OCI-LY1 (cell line): ENCODE measurements at regions not wholly inside any gene's neighbourhood (a gene's known extent, or its start where the extent isn't known, plus 50 kb on each side); places are given as distances from the start of the nearest gene placed in this dataset.

ENCODE experiments used
- H2AFZ ChIP-seq: fragments of 200-600 bp; sonication (generic), shearing (Covaris generic); 2 replicates; pipeline ENCODE4 v1.6.0; 2014; ENCODE audit warnings: antibody characterized with exemption, mild to moderate bottlenecking, low read length
- H3F3A ChIP-seq: fragments of 200-600 bp; sonication (generic), shearing (Covaris generic); 2 replicates; pipeline ENCODE4 v1.6.0; 2014; ENCODE audit warnings: mild to moderate bottlenecking, antibody characterized with exemption, low read length, moderate library complexity; ENCODE audit not compliant: insufficient read depth
- H3K27ac ChIP-seq: fragments of 200-600 bp; sonication (generic); 2 replicates; pipeline ENCODE4 v1.5.1; 2014; ENCODE audit warnings: low read length, mixed run types, mild to moderate bottlenecking, low read depth; ENCODE audit not compliant: poor library complexity, severe bottlenecking
- H3K27me3 ChIP-seq: fragments of 200-600 bp; sonication (generic); 2 replicates; pipeline ENCODE4 v1.6.0; 2014; ENCODE audit warnings: antibody characterized with exemption, mild to moderate bottlenecking, low read length, moderate library complexity; ENCODE audit not compliant: insufficient read depth
- H3K36me3 ChIP-seq: fragments of 200-600 bp; sonication (generic); 2 replicates; pipeline ENCODE4 v1.6.1; 2014; ENCODE audit warnings: mild to moderate bottlenecking, antibody characterized with exemption, low read length, moderate library complexity, mixed read lengths; ENCODE audit not compliant: insufficient read depth
- H3K4me1 ChIP-seq: fragments of 200-600 bp; sonication (generic); 2 replicates; pipeline ENCODE4 v1.5.1; 2014; ENCODE audit warnings: mild to moderate bottlenecking, low read length, moderate library complexity; ENCODE audit not compliant: insufficient read depth, severe bottlenecking
- H3K4me2 ChIP-seq: fragments of 200-600 bp; sonication (generic), shearing (Covaris generic); 2 replicates; pipeline ENCODE4 v1.6.1; 2014; ENCODE audit warnings: low read length
- H3K4me3 ChIP-seq: fragments of 200-600 bp; sonication (generic); 2 replicates; pipeline ENCODE4 v1.5.1; 2014; ENCODE audit warnings: low read length, low read depth, mild to moderate bottlenecking, mixed read lengths; ENCODE audit not compliant: poor library complexity, severe bottlenecking
- H3K79me2 ChIP-seq: fragments of 200-600 bp; shearing (Covaris generic); 2 replicates; pipeline ENCODE4 v1.6.1; 2016; ENCODE audit warnings: mixed run types, low read length, mixed read lengths; ENCODE audit not compliant: insufficient read depth
- H3K9ac ChIP-seq: fragments of 200-600 bp; sonication (generic), shearing (Covaris generic); 2 replicates; pipeline ENCODE4 v1.6.1; 2014; ENCODE audit warnings: mild to moderate bottlenecking, low read length, mixed read lengths
- H3K9me2 ChIP-seq: fragments of 200-600 bp; sonication (generic), shearing (Covaris generic); 2 replicates; pipeline ENCODE4 v1.6.1; 2014; ENCODE audit warnings: low read depth, mild to moderate bottlenecking, low read length, mixed read lengths
- H3K9me3 ChIP-seq: fragments of 200-600 bp; shearing (Covaris generic); 2 replicates; pipeline ENCODE4 v1.6.1; 2014; ENCODE audit warnings: low read length, mixed read lengths
- H4K20me1 ChIP-seq: fragments of 200-600 bp; sonication (generic), shearing (Covaris generic); 2 replicates; pipeline ENCODE4 v1.6.0; 2016; ENCODE audit warnings: mild to moderate bottlenecking, low read length; ENCODE audit not compliant: insufficient read depth
- EZH2 ChIP-seq: fragments of 200-600 bp; sonication (generic), shearing (Covaris generic); IDR thresholded peaks from 2 replicates; pipeline ENCODE4 v1.8.0; 2017; ENCODE audit warnings: borderline replicate concordance, mixed run types, mild to moderate bottlenecking, antibody characterized with exemption, low read length, moderate library complexity, mixed read lengths
- TF ChIP-seq, protein P1 (sequence below): fragments of 200-600 bp; sonication (generic), shearing (Covaris generic); IDR thresholded peaks from 2 replicates; pipeline ENCODE4 v1.5.1; 2017; ENCODE audit warnings: mild to moderate bottlenecking, antibody characterized with exemption, low read length, moderate library complexity, mixed read lengths

DNA sequence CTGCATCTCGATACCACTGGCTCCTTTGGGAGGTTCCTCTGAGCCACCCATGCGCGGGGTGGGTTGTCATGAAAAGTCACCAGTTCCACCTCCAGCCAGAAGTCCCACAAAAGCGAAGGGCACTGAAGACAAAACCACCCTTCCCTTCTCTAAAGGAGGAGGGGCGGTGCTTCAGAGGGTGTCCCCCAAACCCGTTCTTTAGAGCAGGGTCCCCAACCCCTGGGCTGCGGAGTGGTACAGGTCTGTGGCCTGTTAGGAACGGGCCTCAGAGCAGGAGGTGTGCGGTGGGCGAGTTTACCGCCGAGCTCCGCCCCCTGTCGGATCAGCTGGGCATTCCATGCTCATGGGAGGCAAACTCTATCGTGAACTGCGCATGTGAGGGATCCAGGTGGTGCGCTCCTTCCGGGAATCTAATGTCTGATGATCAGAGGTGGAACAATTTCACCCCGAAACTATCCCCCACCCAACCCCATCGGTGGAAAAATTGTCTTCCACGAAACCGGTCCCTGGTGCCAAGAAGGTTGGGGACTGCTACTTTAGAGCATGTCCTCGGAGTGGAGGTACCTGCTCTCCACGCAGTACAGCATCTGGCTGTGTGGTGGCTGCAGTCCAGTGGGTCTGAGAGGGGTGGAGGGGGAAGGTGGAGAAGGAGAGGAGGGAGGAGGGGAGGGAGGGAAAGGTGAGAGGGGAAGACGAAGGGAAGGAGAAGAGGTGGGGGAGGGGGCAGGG, 72.9 kb upstream of the SEPTIN5 start:
- Histone ChIP-seq H3K9me3 (0 out of 2 replicates have a peak, but pooled peaks cover under 1% of the 10 kb centered on the region), H3K27me3 (peaks cover 6% of the 10 kb centered on the region; the same call in 1 of the 2 replicates), H3F3A (no peaks in the 10 kb centered on the region), H3K4me1 (no peaks in the 10 kb centered on the region), H3K9ac (no peak overlapping the region), H2AFZ (no peak overlapping the region), H3K79me2 (no peaks in the 10 kb centered on the region), H3K4me2 (no peak overlapping the region), H4K20me1 (no peaks in the 10 kb centered on the region), H3K36me3 (no peaks in the 10 kb centered on the region), H3K4me3 (no peak overlapping the region), H3K9me2 (no peaks in the 10 kb centered on the region), H3K27ac (no peak overlapping the region)
- TF ChIP-seq, protein P1, sequence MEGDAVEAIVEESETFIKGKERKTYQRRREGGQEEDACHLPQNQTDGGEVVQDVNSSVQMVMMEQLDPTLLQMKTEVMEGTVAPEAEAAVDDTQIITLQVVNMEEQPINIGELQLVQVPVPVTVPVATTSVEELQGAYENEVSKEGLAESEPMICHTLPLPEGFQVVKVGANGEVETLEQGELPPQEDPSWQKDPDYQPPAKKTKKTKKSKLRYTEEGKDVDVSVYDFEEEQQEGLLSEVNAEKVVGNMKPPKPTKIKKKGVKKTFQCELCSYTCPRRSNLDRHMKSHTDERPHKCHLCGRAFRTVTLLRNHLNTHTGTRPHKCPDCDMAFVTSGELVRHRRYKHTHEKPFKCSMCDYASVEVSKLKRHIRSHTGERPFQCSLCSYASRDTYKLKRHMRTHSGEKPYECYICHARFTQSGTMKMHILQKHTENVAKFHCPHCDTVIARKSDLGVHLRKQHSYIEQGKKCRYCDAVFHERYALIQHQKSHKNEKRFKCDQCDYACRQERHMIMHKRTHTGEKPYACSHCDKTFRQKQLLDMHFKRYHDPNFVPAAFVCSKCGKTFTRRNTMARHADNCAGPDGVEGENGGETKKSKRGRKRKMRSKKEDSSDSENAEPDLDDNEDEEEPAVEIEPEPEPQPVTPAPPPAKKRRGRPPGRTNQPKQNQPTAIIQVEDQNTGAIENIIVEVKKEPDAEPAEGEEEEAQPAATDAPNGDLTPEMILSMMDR = peak; percentile 49
- TF ChIP-seq EZH2 = no peak

DNA sequence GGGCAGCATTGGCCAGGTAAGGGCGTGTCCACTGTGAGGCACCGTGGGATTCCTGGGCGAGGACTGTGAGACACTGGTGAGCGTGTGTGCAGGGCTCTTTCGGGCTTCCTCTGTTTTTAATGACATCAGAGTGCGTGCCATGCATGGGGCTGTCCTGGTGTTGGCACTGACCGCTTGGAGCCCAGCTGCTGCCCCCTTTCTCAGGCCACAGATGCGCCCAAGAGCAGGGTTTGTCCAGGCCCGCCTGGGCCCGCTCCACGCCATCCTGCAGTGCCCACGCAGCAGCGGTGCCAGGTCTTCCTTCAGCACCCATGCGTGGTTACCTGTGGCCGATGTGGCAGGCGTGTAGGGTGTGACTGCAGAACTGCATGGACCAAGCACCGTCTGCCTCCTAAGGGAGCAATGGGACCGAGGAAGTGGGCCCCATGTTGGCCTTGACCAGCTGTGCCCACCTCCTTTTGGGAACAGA, 72.3 kb upstream of the SEPTIN5 start:
- Histone ChIP-seq H3F3A (no peaks in the 10 kb centered on the region), H3K27ac (no peak overlapping the region), H3K79me2 (no peaks in the 10 kb centered on the region), H3K27me3 (peaks cover 6% of the 10 kb centered on the region; the same call in 1 of the 2 replicates), H3K9ac (no peak overlapping the region), H3K36me3 (no peaks in the 10 kb centered on the region), H4K20me1 (no peaks in the 10 kb centered on the region), H3K4me2 (no peak overlapping the region), H3K9me2 (no peaks in the 10 kb centered on the region), H3K4me3 (no peak overlapping the region), H2AFZ (no peak overlapping the region), H3K4me1 (no peaks in the 10 kb centered on the region), H3K9me3 (0 out of 2 replicates have a peak, but pooled peaks cover 3% of the 10 kb centered on the region)
- no peak for TF ChIP-seq EZH2
- TF ChIP-seq, protein P1 = no peak

DNA sequence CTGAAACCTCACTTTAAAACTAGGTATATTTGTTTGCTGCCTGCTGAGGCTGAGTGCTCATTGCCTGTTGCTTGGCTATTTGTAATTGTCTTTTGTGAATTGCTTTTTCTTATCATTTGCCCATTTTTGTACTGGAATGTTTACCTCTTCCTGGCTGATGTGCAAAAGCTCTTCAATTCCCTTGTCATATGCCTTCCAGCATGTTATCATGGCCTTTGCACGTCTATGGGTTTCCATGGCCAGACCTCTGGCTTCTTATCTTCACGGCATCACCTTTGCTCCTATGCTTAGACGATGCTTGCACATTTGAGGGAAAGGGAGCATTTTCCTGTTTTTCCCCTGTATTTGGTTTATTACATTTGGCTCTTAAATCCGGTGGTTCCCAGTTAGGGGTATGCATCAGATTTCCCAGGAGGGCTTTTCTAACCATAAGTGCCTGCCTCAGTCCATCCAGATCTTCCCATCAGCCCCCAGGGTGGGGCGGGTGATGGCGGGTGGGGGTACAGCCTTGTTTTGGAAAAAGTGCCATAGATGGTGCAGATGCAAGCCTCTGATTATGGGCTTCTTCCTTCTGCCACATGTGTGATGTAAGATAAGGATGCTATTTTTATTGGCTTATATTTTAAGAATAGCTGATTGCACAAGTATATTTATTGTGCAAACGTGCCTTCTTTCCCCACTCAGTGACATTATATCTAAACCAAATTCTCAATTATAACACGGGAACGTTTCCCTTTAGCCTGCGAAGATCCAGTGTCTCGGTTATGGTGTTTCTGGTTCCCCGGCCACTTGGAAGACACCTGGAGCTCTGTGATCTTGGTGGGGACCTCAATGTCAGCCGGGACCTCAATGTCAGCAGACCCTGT, 70.6 kb upstream of the SEPTIN5 start:
- no peaks in the 10 kb centered on the region for H3K36me3 ChIP-seq
- H3K9me2 ChIP-seq = no peaks in the 10 kb centered on the region
- H3K79me2 ChIP-seq = no peaks in the 10 kb centered on the region
- no peaks in the 10 kb centered on the region for H4K20me1 ChIP-seq
- H3K27me3 ChIP-seq = peaks cover 6% of the 10 kb centered on the region; the same call in 1 of the 2 replicates
- H2AFZ ChIP-seq = no peak overlapping the region
- H3K9me3 ChIP-seq = peaks cover 8% of the 10 kb centered on the region
- H3F3A ChIP-seq = no peaks in the 10 kb centered on the region
- TF ChIP-seq EZH2 = no peak
- TF ChIP-seq, protein P1 = no peak
- H3K4me2 ChIP-seq = no peak overlapping the region
- H3K9ac ChIP-seq = no peak overlapping the region
- no peak overlapping the region for H3K4me3 ChIP-seq
- H3K27ac ChIP-seq = no peak overlapping the region
- no peaks in the 10 kb centered on the region for H3K4me1 ChIP-seq
